ENCODE measurements at regions not wholly inside any gene's neighbourhood (a gene's known extent, or its start where the extent isn't known, plus 50 kb on each side); places are given as distances from the start of the nearest gene placed in this dataset.

GRCh38 chr20:54324041-54324440, 116.2 kb downstream of the PFDN4 start:
- DNase-seq (ENCODE audit: low read depth, low spot score): no peak
- Histone ChIP-seq H3K27ac (ENCODE audit: low read depth, low read length) (no peak overlapping the region), H3K27me3 (ENCODE audit: control insufficient read depth, insufficient read depth, low read length) (no peaks in the 10 kb centered on the region), H3K4me3 (ENCODE audit: low read depth, low read length) (no peak overlapping the region), H3K9me3 (ENCODE audit: control insufficient read depth, insufficient read depth, low read length) (no peaks in the 10 kb centered on the region)
- ChIA-PET CTCF (no interaction called here), POLR2A (no interaction called here)
- no peak for TF ChIP-seq CTCF (IDR thresholded peaks at IDR 0.05; ENCODE audit: low read depth, low read length)

GRCh38 chr20:54324652-54325285, 116.9 kb downstream of the PFDN4 start:
- DNase-seq (ENCODE audit: low read depth, low spot score): no peak
- Histone ChIP-seq H3K9me3 (ENCODE audit: control insufficient read depth, insufficient read depth, low read length) (no peaks in the 10 kb centered on the region), H3K4me3 (ENCODE audit: low read depth, low read length) (no peak overlapping the region), H3K27me3 (ENCODE audit: control insufficient read depth, insufficient read depth, low read length) (no peaks in the 10 kb centered on the region), H3K27ac (ENCODE audit: low read depth, low read length) (no peak overlapping the region)
- POLR2A ChIA-PET: no interaction called here
- no peak for TF ChIP-seq CTCF (IDR thresholded peaks at IDR 0.05; ENCODE audit: low read depth, low read length)
- CTCF ChIA-PET: no interaction called here

GRCh38 chr20:54335299-54335698, 127.4 kb downstream of the PFDN4 start:
- no peak for DNase-seq (ENCODE audit: low read depth, low spot score)

GRCh38 chr20:54337144-54337543, 129.3 kb downstream of the PFDN4 start:
- no peak for TF ChIP-seq CTCF (IDR thresholded peaks at IDR 0.05; ENCODE audit: low read depth, low read length)
- Histone ChIP-seq H3K27me3 (ENCODE audit: control insufficient read depth, insufficient read depth, low read length) (no peaks in the 10 kb centered on the region), H3K4me3 (ENCODE audit: low read depth, low read length) (no peak overlapping the region), H3K27ac (ENCODE audit: low read depth, low read length) (no peak overlapping the region), H3K9me3 (ENCODE audit: control insufficient read depth, insufficient read depth, low read length) (no peaks in the 10 kb centered on the region)
- ChIA-PET POLR2A (no interaction called here), CTCF (interaction anchor here (0.6 kb wide), 1 partner anchor 129 kb away, joined by 3 read pairs; the partner anchor contains the start of gene PFDN4)
- DNase-seq (ENCODE audit: low read depth, low spot score): no peak

More at GRCh38 chr20:54335299-54335698, 127.4 kb downstream of the PFDN4 start:
- no peak overlapping the region for H3K27ac ChIP-seq (ENCODE audit: low read depth, low read length)
- ChIA-PET POLR2A (no interaction called here), CTCF (no interaction called here)
- H3K9me3 ChIP-seq (ENCODE audit: control insufficient read depth, insufficient read depth, low read length): no peaks in the 10 kb centered on the region
- H3K27me3 ChIP-seq (ENCODE audit: control insufficient read depth, insufficient read depth, low read length): no peaks in the 10 kb centered on the region
- no peak overlapping the region for H3K4me3 ChIP-seq (ENCODE audit: low read depth, low read length)
- TF ChIP-seq CTCF (IDR thresholded peaks at IDR 0.05; ENCODE audit: low read depth, low read length): no peak

GRCh38 chr20:54339093-54339492, 131.2 kb downstream of the PFDN4 start:
- CTCF ChIA-PET: no interaction called here
- TF ChIP-seq CTCF (IDR thresholded peaks at IDR 0.05; ENCODE audit: low read depth, low read length): no peak
- Histone ChIP-seq H3K27me3 (ENCODE audit: control insufficient read depth, insufficient read depth, low read length) (no peaks in the 10 kb centered on the region), H3K27ac (ENCODE audit: low read depth, low read length) (no peak overlapping the region), H3K9me3 (ENCODE audit: control insufficient read depth, insufficient read depth, low read length) (no peaks in the 10 kb centered on the region), H3K4me3 (ENCODE audit: low read depth, low read length) (no peak overlapping the region)
- DNase-seq (ENCODE audit: low read depth, low spot score): no peak
- POLR2A ChIA-PET: no interaction called here

Measured in AG04450 (cell line).